Activated effector memory CD4-positive, alpha-beta T cell treated with anti-CD3 and anti-CD28 coated beads, Interleukin-2, amount 50 U/mL, for 16 hours (primary cell): ENCODE measurements at regions not wholly inside any gene's neighbourhood (a gene's known extent, or its start where the extent isn't known, plus 50 kb on each side); places are given as distances from the start of the nearest gene placed in this dataset.
"Not testable (repeated sequence)": the region's sequence is repeated elsewhere in the genome, so short reads cannot be mapped to it uniquely, and the experiment has no call there.

ENCODE experiments used
- DNase-seq: peaks from one replicate; pipeline ENCODE4 v3.0.0-alpha.2; 2020

DNA sequence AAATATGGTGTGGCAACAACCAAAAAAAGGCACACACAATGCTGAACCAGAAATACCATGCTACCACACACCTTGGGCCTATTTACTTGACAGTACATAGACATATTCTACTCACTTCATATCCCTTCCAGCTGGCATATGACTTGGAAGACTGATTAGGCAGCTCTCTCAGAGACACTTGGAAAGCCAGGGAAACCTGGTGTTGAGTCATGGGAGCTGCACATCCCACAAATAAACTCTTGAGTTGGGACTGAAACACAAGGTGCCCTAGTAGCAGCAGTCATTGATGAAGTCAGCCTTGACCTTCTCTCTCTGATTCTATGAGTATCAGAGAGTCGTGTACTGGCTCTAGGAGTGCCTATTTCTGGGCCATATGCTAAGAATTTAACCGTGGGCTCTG lies 776.6 kb upstream of the LCORL start:
- no peak for DNase-seq

GRCh38 chr4:18795794-18796193 lies 774.2 kb upstream of the LCORL start:
- DNase-seq, result no peak

- DNase-seq, result no peak
Measured at GRCh38 chr4:18777190-18777930, 755.8 kb upstream of the LCORL start.

- no peak for DNase-seq
Measured at GRCh38 chr4:18767921-18768320, 746.4 kb upstream of the LCORL start.

DNA sequence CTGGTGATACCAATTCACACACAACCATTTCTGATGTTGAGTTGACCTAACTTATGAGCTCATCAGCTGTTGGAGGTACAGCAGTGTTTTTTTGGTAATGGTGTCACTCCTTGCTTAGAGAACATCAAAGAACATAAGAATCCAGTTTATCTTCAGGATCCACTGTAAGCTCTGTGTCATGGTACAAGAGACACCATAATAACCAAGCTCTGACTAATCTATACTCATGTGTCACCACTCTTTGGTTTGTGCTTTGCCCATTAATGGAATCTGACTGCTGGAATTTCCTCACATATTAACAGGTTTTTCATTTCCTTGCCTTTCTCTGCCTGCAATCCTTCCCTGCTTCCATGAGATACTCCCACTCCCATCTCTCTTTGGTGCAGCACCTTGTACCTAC lies 735.1 kb upstream of the LCORL start:
- DNase-seq, result no peak

GRCh38 chr4:18754180-18754579 lies 732.6 kb upstream of the LCORL start:
- DNase-seq, result no peak

DNA sequence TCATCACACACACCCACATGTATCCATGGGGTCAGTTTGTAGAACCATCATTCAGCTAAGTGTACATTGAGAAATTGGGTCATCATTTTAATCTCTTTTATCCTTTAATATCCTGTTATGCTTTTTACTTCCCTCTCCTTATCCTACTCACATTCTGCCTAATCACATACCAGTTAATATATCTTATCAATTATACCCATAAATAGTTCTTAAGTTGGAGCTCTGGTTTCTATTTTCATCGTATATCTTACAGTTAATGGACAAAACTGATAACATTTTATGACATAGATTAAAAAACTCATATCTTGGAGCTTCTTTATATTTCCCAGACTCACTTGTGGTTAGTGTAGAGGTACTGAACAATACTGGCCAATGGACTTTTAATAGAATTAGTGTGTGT lies 729.5 kb upstream of the LCORL start:
- DNase-seq, result no peak

GRCh38 chr4:18749391-18749790 lies 727.8 kb upstream of the LCORL start:
- DNase-seq, result no peak

DNA sequence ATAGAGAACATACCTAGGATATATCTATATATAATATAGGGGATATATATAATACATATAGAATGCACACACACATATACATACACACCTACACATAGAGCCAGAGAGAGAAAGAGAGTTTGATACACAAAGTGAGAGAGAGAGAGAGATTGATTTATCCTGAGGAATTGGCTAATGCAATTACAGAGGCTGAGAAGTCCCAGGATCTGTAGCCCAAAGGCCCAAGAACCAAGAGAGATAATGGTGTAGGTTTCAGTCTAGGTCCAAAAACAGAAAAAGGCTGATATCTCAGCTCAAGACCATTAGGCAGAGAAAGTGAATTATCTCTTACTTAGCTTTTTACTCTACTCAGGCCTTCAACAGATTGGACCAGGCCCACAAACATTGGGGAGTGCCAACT lies 715.0 kb upstream of the LCORL start:
- no peak for DNase-seq

- no peak for DNase-seq
Measured at GRCh38 chr4:18735740-18736268, 714.2 kb upstream of the LCORL start.

GRCh38 chr4:18734405-18734804 lies 712.9 kb upstream of the LCORL start:
- no peak for DNase-seq

- DNase-seq, result no peak
Measured at GRCh38 chr4:18733961-18734360, 712.4 kb upstream of the LCORL start.

- no peak for DNase-seq
Measured at GRCh38 chr4:18722748-18723191, 701.2 kb upstream of the LCORL start.

GRCh38 chr4:18698119-18698883 lies 676.7 kb upstream of the LCORL start:
- no peak for DNase-seq

- no peak for DNase-seq
Measured at GRCh38 chr4:18695733-18696527, 674.4 kb upstream of the LCORL start.

DNA sequence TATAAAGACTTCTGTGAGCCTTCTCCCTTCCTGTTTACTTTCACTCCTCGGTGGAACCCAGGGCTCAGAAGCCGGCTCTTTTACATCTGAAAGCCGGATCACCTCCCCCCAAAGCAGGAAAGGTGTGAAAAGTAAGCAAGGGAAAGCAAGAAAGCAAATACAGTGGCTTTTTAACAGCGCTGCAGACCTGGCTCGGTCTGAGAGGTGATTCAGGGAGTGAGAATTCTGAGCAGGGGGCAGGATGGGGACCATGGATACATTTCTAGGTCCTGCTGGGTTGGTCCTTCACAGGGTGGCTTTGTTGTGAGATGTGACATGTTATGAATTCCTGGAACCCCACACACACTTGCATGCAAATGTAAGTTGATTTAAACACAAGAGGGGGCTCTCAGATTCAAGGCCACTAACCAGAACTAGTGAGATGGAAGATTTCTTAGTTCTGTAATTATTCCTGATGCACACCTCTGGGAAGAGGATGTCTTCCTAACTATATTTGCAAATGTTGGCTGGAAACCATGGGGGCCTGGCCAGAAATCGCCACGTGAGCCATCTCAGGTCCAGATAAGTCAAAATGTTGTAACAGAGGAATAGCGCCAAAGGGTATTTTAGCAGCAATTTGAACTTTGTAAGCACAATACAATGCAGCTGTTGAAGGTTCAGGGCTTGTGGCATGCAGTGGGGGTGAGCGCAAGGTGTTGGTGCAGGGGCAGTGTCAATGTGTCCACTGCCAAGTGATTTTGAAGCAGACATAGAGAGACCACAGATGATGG lies 670.1 kb upstream of the LCORL start:
- no peak for DNase-seq

- no peak for DNase-seq
Measured at GRCh38 chr4:18690291-18690955, 668.9 kb upstream of the LCORL start.

- peak; percentile 63 for DNase-seq
Measured at GRCh38 chr4:18689308-18690115, 668.0 kb upstream of the LCORL start.

DNA sequence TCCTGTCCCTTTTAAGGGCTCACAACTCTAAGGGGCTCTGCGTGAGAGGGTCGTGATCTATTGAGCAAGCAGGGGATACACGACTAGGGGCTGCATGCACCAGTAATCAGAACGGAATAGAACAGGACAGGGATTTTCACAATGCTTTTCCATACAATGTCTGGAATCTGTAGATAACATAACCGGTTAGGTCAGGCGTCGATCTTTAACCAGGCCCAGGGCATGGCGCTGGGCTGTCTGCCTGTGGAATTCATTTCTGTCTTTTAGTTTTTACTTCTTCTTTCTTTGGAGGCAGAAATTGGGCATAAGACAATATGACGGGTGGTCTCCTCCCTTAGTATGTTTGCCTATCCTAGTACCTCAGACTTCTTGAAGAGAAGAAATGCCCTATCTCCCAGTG lies 666.8 kb upstream of the LCORL start:
- DNase-seq, result not testable (repeated sequence)

DNA sequence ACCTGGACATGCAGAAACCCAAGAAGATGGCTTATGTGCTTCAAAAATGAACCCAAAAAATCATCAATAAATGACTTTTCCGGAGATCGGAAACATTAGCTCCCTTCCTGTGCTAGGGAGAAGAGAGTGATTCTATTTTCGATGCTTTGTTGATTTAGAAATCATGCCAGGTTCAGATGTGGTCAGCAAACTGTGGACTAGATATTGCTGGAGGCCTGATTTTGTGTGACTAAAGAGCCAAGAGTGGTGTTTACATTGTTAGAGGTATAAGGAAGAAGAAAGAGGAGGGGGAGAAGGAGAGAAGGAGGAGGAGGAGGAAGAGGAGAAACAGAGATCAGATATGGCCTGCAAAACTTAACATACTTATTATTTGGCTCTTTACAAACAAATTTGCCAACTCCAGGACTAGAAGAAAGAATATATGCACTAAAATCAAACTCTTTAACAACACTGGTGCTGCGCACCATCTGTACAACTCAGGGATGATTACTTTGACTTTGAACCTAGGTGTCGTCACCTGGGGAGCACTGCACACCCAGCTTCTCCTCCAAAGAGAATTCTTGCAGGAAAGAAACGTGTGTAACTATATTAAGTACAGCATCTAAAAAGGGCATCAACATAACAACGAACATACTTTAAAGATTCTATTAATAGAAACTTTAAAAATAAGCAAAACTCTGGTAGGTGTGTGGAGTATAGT lies 664.9 kb upstream of the LCORL start:
- no peak for DNase-seq
